IMR-90 (cell line): ENCODE measurements at regions not wholly inside any gene's neighbourhood (a gene's known extent, or its start where the extent isn't known, plus 50 kb on each side); places are given as distances from the start of the nearest gene placed in this dataset.

Experiments used
- ATAC-seq: fragments of 200-7000 bp; cut with Tn5 transposase; 2 replicates; pipeline ENCODE4 v1.9.1; 2020; ENCODE audit warnings: low read depth, mild to moderate bottlenecking, moderate library complexity
- BruUV-seq: library from RNA; stranded (reverse); fragments of 400-500 nt; replicated peaks from 2 replicates; lab custom pipeline; 2021; lab: Mats Ljungman, UMichigan
- CTCF ChIA-PET: fragments of 300-600 bp; formaldehyde crosslinking; extraction: SDS; loops from one replicate; lab custom pipeline; 2021; ENCODE audit warnings: antibody characterized with exemption; lab: Yijun Ruan, JAX
- POLR2A ChIA-PET: fragments of 300-600 bp; sonication (Branson Sonifier 250); formaldehyde crosslinking; loops from one replicate; lab custom pipeline; 2022; ENCODE audit warnings: antibody characterized with exemption; ENCODE audit not compliant: unreplicated experiment; lab: Charles Lee
- DNase-seq: peaks from one replicate; pipeline ENCODE4 v3.0.0; 2013
- H2AFZ ChIP-seq: replicated peaks from 2 replicates; pipeline ENCODE3; 2013; ENCODE audit warnings: low read length, mild to moderate bottlenecking; ENCODE audit not compliant: poor library complexity
- H2AK5ac ChIP-seq: 2 replicates; pipeline ENCODE4 v1.6.1; 2013; ENCODE audit warnings: low read depth, low read length, inconsistent platforms
- H2AK9ac ChIP-seq: replicated peaks from 2 replicates; pipeline ENCODE3; 2013; ENCODE audit warnings: mild to moderate bottlenecking, low read depth, low read length, moderate library complexity; ENCODE audit not compliant: poor library complexity
- H2BK120ac ChIP-seq: 2 replicates; pipeline ENCODE4 v1.6.1; 2013; ENCODE audit warnings: low read depth, low read length, inconsistent platforms
- H2BK15ac ChIP-seq: 3 replicates; pipeline ENCODE4 v1.6.1; 2013; ENCODE audit warnings: low read depth, low read length, inconsistent platforms
- H2BK20ac ChIP-seq: 2 replicates; pipeline ENCODE4 v1.6.1; 2013; ENCODE audit warnings: low read depth, mild to moderate bottlenecking, inconsistent platforms, low read length, moderate library complexity
- H2BK5ac ChIP-seq: 2 replicates; pipeline ENCODE4 v1.6.1; 2013; ENCODE audit warnings: mild to moderate bottlenecking, low read depth, low read length, inconsistent platforms; ENCODE audit not compliant: poor library complexity, severe bottlenecking
- H3K14ac ChIP-seq: replicated peaks from 2 replicates; pipeline ENCODE4 v1.6.1; 2013; ENCODE audit warnings: low read depth, low read length, inconsistent platforms
- H3K18ac ChIP-seq: 2 replicates; pipeline ENCODE4 v1.6.1; 2013; ENCODE audit warnings: low read depth, low read length, control low read depth
- H3K23ac ChIP-seq: 2 replicates; pipeline ENCODE4 v1.6.1; 2013; ENCODE audit warnings: low read depth, low read length, inconsistent platforms
- H3K27ac ChIP-seq: 2 replicates; pipeline ENCODE4 v1.5.1; 2013; ENCODE audit warnings: mild to moderate bottlenecking, control low read depth, low read length; ENCODE audit not compliant: insufficient read depth
- H3K27me3 ChIP-seq: 2 replicates; pipeline ENCODE4 v1.6.1; 2013; ENCODE audit warnings: low read length; ENCODE audit not compliant: control insufficient read depth, insufficient read depth
- H3K36me3 ChIP-seq: 2 replicates; pipeline ENCODE4 v1.6.1; 2013; ENCODE audit warnings: low read length, mixed read lengths; ENCODE audit not compliant: control insufficient read depth, insufficient read depth
- H3K4ac ChIP-seq: 2 replicates; pipeline ENCODE4 v1.6.1; 2013; ENCODE audit warnings: low read depth, low read length, inconsistent platforms
- H3K4me1 ChIP-seq: 2 replicates; pipeline ENCODE4 v1.6.1; 2013; ENCODE audit warnings: low read length, mixed read lengths; ENCODE audit not compliant: control insufficient read depth, insufficient read depth
- H3K4me2 ChIP-seq: 2 replicates; pipeline ENCODE4 v1.6.1; 2013; ENCODE audit warnings: low read depth, mild to moderate bottlenecking, control low read depth, low read length, moderate library complexity
- H3K4me3 ChIP-seq: 2 replicates; pipeline ENCODE4 v1.5.1; 2013; ENCODE audit warnings: low read depth, mild to moderate bottlenecking, control low read depth, low read length, moderate library complexity; ENCODE audit not compliant: insufficient read depth
- H3K56ac ChIP-seq: 2 replicates; pipeline ENCODE4 v1.6.1; 2013; ENCODE audit warnings: low read length, inconsistent platforms; ENCODE audit not compliant: insufficient read depth; ENCODE audit errors: extremely low read depth
- H3K79me1 ChIP-seq, 2 experiments: 2 replicates each; pipeline ENCODE4 v1.6.1; 2013; ENCODE audit warnings: low read length in 2 of 2, inconsistent platforms in 1 of 2, low read depth in 1 of 2
- H3K9ac ChIP-seq: 2 replicates; pipeline ENCODE4 v1.6.1; 2013; ENCODE audit warnings: low read depth, low read length, control low read depth
- H3K9me1 ChIP-seq: 2 replicates; pipeline ENCODE4 v1.6.1; 2013; ENCODE audit warnings: low read length, inconsistent platforms; ENCODE audit not compliant: insufficient read depth
- H3K9me3 ChIP-seq: 2 replicates; pipeline ENCODE4 v1.6.1; 2013; ENCODE audit warnings: low read length; ENCODE audit not compliant: control insufficient read depth, insufficient read depth
- H4K20me1 ChIP-seq: 2 replicates; pipeline ENCODE4 v1.6.1; 2013; ENCODE audit warnings: low read length, inconsistent platforms; ENCODE audit not compliant: insufficient read depth
- H4K5ac ChIP-seq: 2 replicates; pipeline ENCODE4 v1.6.1; 2013; ENCODE audit warnings: mild to moderate bottlenecking, low read depth, low read length, control low read depth
- H4K8ac ChIP-seq, 2 experiments: 2 replicates each; pipeline ENCODE4 v1.6.1; 2013; ENCODE audit warnings: low read depth in 2 of 2, low read length in 2 of 2, control low read depth in 1 of 2, inconsistent platforms in 1 of 2
- H4K91ac ChIP-seq: 2 replicates; pipeline ENCODE4 v1.6.1; 2013; ENCODE audit warnings: low read depth, low read length, inconsistent platforms; ENCODE audit not compliant: insufficient read depth
- BHLHE40 ChIP-seq: fragments of 150-350 bp; IDR thresholded peaks from 2 replicates; pipeline ENCODE4 v1.6.1; 2016; ENCODE audit warnings: mild to moderate bottlenecking, low read depth, low read length
- CHD1 ChIP-seq: IDR thresholded peaks from 2 replicates; pipeline ENCODE4 v1.6.1; 2012; ENCODE audit warnings: low read depth, low read length, improper control_type of control experiment
- FOS ChIP-seq: fragments of 150-350 bp; IDR thresholded peaks from 2 replicates; pipeline ENCODE4 v1.6.1; 2016; ENCODE audit warnings: low read depth, low read length
- MAZ ChIP-seq: IDR thresholded peaks from 2 replicates; pipeline ENCODE4 v1.6.1; 2012; ENCODE audit warnings: low read depth, mild to moderate bottlenecking, low read length, improper control_type of control experiment, moderate library complexity, borderline replicate concordance
- MXI1 ChIP-seq: IDR thresholded peaks from 2 replicates; pipeline ENCODE4 v1.6.1; 2012; ENCODE audit warnings: low read depth, mild to moderate bottlenecking, low read length, moderate library complexity, borderline replicate concordance
- RFX5 ChIP-seq: IDR thresholded peaks from 2 replicates; pipeline ENCODE4 v1.8.0; 2012; ENCODE audit warnings: low read depth, mild to moderate bottlenecking, low read length, moderate library complexity
- WGBS, 2 experiments: methylation state at CpG; one replicate each; pipeline versions ENCODE4 v1.1.5 to v1.1.7; 2013; ENCODE audit warnings: missing lambda C conversion rate in 2 of 2; ENCODE audit not compliant: insufficient read length in 1 of 2; ENCODE audit errors: extremely low coverage in 2 of 2; 5-methylcytosine and 5-hydroxymethylcytosine counted together
- dilution Hi-C: fragments of 300-500 bp; cut with HindIII; formaldehyde crosslinking; loops from one replicate; pipeline ENCODE4 v1.14.3; 2018; ENCODE audit warnings: low sequenced_read_pairs; ENCODE audit not compliant: unreplicated experiment
- in situ Hi-C: fragments of 300-500 bp; cut with MboI; formaldehyde crosslinking; loops from 3 replicates; pipeline ENCODE4 v1.14.3; 2019; ENCODE audit warnings: low sequenced_read_pairs, inconsistent platforms, mixed read lengths
- intact Hi-C: fragments of 100-400 bp; cut with micrococcal nuclease; formaldehyde crosslinking; loops from 2 replicates; pipeline ENCODE4 v1.10.0; 2022
- TF ChIP-seq, protein P1 (sequence below): conservative IDR thresholded peaks from 2 replicates; pipeline ENCODE4 v1.5.1; 2012; ENCODE audit warnings: mild to moderate bottlenecking, low read depth, low read length, improper control_type of control experiment

- Histone ChIP-seq H3K14ac (no peak overlapping the region), H4K20me1 (no peaks in the 10 kb centered on the region), H2AK5ac (no peak overlapping the region), H4K8ac (no peak overlapping the region), H3K9ac (no peak overlapping the region), H3K23ac (no peak overlapping the region), H3K79me1 (no peaks in the 10 kb centered on the region), H3K18ac (no peak overlapping the region), H3K4me1 (no peaks in the 10 kb centered on the region), H3K27ac (no peak overlapping the region), H2BK120ac (no peak overlapping the region), H2AFZ (no peak overlapping the region), H3K9me1 (no peaks in the 10 kb centered on the region), H3K36me3 (no peaks in the 10 kb centered on the region), H3K9me3 (no peaks in the 10 kb centered on the region), H4K5ac (no peak overlapping the region), H2BK15ac (no peak overlapping the region), H3K56ac (no peak overlapping the region), H3K4me2 (no peak overlapping the region), H2AK9ac (no peak overlapping the region), H3K4ac (no peak overlapping the region), H2BK20ac (no peak overlapping the region), H3K4me3 (no peak overlapping the region), H2BK5ac (no peak overlapping the region), H4K91ac (no peak overlapping the region), H3K27me3 (no peaks in the 10 kb centered on the region)
- no CpG with 5 or more reads among the region's 3 CpGs for WGBS, 2 experiments
- TF ChIP-seq RFX5 (no peak), BHLHE40 (no peak), CHD1 (no peak), MAZ (no peak), MXI1 (no peak), FOS (no peak)
- TF ChIP-seq, protein P1, sequence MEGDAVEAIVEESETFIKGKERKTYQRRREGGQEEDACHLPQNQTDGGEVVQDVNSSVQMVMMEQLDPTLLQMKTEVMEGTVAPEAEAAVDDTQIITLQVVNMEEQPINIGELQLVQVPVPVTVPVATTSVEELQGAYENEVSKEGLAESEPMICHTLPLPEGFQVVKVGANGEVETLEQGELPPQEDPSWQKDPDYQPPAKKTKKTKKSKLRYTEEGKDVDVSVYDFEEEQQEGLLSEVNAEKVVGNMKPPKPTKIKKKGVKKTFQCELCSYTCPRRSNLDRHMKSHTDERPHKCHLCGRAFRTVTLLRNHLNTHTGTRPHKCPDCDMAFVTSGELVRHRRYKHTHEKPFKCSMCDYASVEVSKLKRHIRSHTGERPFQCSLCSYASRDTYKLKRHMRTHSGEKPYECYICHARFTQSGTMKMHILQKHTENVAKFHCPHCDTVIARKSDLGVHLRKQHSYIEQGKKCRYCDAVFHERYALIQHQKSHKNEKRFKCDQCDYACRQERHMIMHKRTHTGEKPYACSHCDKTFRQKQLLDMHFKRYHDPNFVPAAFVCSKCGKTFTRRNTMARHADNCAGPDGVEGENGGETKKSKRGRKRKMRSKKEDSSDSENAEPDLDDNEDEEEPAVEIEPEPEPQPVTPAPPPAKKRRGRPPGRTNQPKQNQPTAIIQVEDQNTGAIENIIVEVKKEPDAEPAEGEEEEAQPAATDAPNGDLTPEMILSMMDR = no peak
- ATAC-seq (no peak), DNase-seq (no peak)
- intact Hi-C loops = no loop called here
- CTCF ChIA-PET = no interaction called here
- POLR2A ChIA-PET = no interaction called here
- BruUV-seq = no TSS peak
- in situ Hi-C loops = no loop called here
- dilution Hi-C loops = no loop called here
These were observed 387.8 kb downstream of the DCAF12L2 start for GRCh38 chrX:125778261-125778660.
